Astrocyte of the hippocampus (primary cell): ENCODE measurements at regions not wholly inside any gene's neighbourhood (a gene's known extent, or its start where the extent isn't known, plus 50 kb on each side); places are given as distances from the start of the nearest gene placed in this dataset.
"Not testable (repeated sequence)": the region's sequence is repeated elsewhere in the genome, so short reads cannot be mapped to it uniquely, and the experiment has no call there.

Source experiments
- DNase-seq: peaks from one replicate; pipeline ENCODE4 v3.0.0; 2011; ENCODE audit warnings: low read depth, low spot score

DNA sequence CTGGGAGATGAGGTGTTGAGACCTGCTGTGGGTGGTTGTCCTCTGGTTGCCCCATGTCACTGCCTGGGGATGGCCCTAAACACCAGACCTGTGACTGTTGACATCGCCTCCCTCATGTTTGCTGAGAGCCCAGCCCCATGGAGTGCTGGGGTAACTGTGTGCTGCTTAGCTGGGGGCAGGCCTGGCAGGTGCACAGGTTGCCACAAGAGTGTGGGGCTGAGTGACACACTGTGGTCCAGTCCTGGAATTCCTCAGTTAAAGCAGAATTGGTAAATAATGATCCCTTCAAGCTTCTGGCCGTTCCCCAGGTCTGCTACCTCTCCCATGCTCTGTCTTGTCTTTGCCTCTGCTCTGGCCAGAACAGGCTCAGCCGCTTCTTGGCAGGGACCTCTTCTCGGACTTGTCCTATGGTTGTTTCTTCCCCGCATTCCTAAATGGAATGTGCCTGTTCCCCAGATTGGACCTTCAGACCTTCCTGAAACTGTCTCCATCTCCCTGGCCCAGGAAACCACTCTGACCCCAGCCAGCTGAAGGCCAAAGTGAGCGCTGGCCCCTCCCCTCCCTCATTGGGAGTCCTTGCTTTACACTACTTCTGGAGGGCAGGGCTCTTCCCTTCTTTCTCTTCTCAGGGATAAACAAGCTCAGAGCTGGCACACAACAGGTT is 61.2 kb upstream of the PITX1 start:
- DNase-seq = no peak

- DNase-seq = no peak
These were observed 60.5 kb upstream of the PITX1 start for GRCh38 chr5:135094339-135095051.

DNA sequence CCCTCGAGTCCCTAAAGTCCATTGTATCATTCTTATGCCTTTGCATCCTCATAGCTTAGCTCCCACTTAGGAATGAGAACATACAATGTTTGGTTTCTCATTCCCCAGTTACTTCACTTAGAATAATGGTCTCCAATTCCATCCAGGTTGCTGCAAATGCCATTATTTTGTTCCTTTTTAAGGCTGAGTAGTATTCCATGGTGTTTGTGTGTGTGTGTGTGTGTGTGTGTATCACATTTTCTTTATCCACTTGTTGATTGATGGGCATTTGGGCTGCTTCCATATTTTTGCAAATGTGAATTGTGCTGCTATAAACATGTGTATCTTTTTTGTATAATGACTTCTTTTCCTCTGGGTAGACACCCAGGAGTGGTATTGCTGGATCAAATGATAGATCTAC is 59.5 kb upstream of the PITX1 start:
- DNase-seq = not testable (repeated sequence)

DNA sequence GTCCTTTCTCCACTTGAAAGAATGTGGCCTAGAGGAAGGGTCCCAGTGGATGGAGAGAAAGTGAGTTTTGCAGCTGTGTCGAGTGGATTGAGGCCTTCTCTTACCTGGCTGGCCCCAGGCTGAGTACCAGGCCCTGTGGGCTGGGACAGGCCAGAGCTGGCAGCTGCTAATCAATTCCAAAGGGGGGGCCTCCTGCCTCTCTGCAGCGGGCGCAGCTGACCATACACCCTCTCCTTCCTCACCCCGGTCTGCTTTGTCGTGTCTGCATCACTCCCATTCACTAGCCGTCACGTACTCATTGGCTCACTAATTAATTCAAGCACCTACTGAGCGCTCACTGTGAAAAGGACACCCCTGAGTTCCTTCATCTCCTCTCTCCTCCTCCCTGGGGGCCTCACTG is 58.4 kb upstream of the PITX1 start:
- no peak for DNase-seq

DNA sequence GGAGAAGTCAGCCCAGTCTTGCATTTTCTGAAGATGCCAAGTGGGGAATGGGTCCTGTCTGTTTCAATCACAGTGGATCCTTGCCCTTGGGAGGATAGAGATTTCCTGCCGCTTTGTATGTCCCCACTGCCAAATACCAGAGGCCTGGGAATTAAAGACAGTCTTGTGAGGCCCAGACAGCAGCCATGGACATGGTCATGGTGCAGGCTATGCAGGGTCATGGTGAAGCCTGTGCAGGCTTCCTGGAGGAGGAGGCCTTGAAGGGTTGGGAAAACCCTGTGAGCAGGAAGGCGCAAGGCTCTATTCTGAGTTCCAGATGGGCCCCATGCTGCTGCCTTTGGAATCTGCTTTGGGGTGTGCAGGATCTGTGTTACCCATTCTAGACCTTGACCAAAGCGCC is 57.3 kb upstream of the PITX1 start:
- no peak for DNase-seq

GRCh38 chr5:135089912-135090311 is 55.9 kb upstream of the PITX1 start:
- no peak for DNase-seq

- DNase-seq = no peak
These were observed 54.9 kb upstream of the PITX1 start for GRCh38 chr5:135088911-135089310.

DNA sequence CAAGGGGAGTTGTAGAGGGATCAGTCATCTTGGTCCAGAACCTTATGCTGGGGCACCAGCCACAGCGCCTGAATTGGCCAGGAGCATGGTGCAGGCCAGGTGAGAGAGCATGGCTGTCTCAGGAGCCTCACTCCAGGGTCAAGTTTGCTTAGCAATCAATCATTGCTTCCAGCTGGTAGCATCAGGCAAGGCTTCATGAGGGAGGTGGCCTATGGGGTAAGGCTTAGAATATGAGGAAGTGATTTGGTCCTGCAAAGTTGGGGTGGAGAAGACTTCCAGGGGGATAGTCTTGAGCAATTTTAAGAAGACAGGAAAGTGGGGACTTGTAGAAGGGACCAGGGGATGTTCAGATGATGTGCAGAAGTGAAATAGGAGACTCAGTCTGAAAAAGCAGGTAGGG is 53.9 kb upstream of the PITX1 start:
- no peak for DNase-seq

- no peak for DNase-seq
These were observed 52.1 kb upstream of the PITX1 start for GRCh38 chr5:135085936-135086725.

DNA sequence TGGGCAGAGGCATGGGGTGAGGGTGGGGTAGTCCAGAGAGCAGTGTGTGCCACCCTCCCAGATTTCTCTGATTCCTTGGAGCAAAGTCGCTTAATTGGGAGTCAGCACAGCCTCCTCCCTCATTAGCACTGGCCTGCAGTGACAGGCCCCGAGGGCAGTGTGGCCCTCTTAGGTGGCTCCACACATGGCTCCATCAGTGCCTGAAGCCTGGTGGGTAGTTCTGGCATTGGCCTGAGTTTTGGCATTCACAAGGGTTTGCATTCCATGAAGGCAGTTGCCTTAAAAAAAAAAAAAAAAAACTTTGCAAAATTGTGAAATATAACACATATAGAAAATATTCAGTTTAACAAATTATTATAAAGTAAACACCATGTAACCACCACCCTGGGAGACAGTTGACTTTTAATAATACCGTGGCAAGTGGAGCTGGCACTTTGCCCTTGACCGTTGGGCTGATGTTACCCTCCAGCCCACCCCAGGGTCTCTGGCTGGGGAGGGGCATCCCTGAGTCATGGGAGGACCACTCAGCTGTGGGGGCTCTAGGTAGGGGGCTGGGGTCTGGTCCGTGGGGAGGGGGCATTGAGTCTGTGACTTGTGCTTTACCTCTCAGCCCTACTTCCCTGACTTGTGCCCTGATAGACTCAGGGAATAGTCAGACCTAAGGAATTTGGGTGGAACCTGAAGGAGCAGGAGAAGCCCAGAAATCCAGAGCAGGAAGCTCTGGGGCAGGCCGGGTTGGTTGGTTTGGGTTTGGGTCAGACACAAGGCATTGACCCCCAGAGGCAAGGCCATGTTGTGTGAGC is 51.3 kb upstream of the PITX1 start:
- no peak for DNase-seq
